ENCODE measurements at regions not wholly inside any gene's neighbourhood (a gene's known extent, or its start where the extent isn't known, plus 50 kb on each side); places are given as distances from the start of the nearest gene placed in this dataset.

DNA sequence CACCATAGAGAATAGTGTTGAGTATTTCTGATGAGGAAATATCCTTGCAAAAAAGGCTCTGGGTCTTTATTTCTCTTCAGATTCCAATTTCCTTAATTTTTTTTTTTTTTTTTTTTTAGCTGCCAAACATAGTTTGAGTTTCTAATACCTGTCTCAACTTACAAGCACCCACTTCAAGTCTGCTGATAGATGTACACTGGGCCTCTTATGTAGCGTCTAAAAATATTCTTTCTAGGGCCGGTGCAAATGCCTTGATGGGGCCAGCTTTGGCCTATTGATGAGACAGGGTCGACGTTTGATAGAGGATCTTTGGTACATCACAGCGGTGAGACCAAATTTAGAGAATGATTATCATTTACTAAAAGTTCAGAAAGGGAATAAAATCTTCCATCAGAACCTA is 626.4 kb downstream of the LMO4 start:
- SMC1A ChIA-PET (ENCODE audit: uncharacterized antibody, unreplicated experiment) = interaction anchor here (0.7 to 2.8 kb wide), 6 partner anchors 12 to 746 kb away, joined by 3 to 30 read pairs (median 12); no protein-coding TSS in a partner anchor
- no TSS peak for BruUV-seq (replicated peaks)
- RAD21 ChIA-PET (ENCODE audit: unreplicated experiment) = interaction anchor here (0.6 to 2.3 kb wide), 2 partner anchors 509 to 628 kb away, joined by 3 to 26 read pairs; no protein-coding TSS in a partner anchor
- intact Hi-C loops (cut with micrococcal nuclease; ENCODE audit: unreplicated experiment) (no loop called here), in situ Hi-C loops (cut with MboI) (loop anchor here (10.0 kb wide), 2 partner anchors 660 to 820 kb away; no protein-coding TSS in a partner anchor)
- CTCF ChIA-PET = interaction anchor here (0.7 to 4.1 kb wide), 5 partner anchors 10 to 661 kb away, joined by 3 to 70 read pairs (median 13); no protein-coding TSS in a partner anchor
- no peaks in the 10 kb centered on the region for H3K27me3 ChIP-seq (replicated peaks in 1 of 2; ENCODE audit: control insufficient read depth in 2 of 2, insufficient read depth in 2 of 2, low read length in 1 of 2)
- no peak overlapping the region for H3K9ac ChIP-seq (ENCODE audit: control insufficient read depth, insufficient read depth, low read length)
- H3K79me2 ChIP-seq (ENCODE audit: control insufficient read depth, insufficient read depth, low read length) = no peaks in the 10 kb centered on the region
- FAIRE-seq (no peak), ATAC-seq (no peak), DNase-seq (ENCODE audit: low read depth, low spot score) (no peak)
- H3K4me1 ChIP-seq (ENCODE audit: control insufficient read depth, insufficient read depth, low read length) = no peaks in the 10 kb centered on the region
- TF ChIP-seq RCOR1 (conservative IDR thresholded peaks at IDR 0.05; ENCODE audit: low read depth, low read length) (no peak), MEF2B (IDR thresholded peaks at IDR 0.05; ENCODE audit: partially characterized antibody, poor library complexity, severe bottlenecking) (no peak), SREBF1 (IDR thresholded peaks at IDR 0.05; ENCODE audit: low read length) (no peak), RELA (IDR thresholded peaks at IDR 0.05; ENCODE audit: borderline replicate concordance, partially characterized antibody) (no peak), CHD2 (IDR thresholded peaks at IDR 0.05; ENCODE audit: borderline replicate concordance, low read depth, low read length) (no peak), BHLHE40 (IDR thresholded peaks at IDR 0.05; ENCODE audit: borderline replicate concordance in 1 of 2, low read depth in 2 of 2, low read length in 1 of 2) (no peak), YY1 (IDR thresholded peaks at IDR 0.05; ENCODE audit: low read depth, low read length) (no peak), BCL3 (IDR thresholded peaks at IDR 0.05; ENCODE audit: borderline replicate concordance, insufficient read depth, low read depth, low read length, poor library complexity, severe bottlenecking) (no peak), SUZ12 (IDR thresholded peaks at IDR 0.05; ENCODE audit: unreplicated experiment) (no peak), IKZF2 (IDR thresholded peaks at IDR 0.05) (no peak), KAT2A (conservative IDR thresholded peaks at IDR 0.05; ENCODE audit: control insufficient read depth, low read depth, low read length) (no peak), JUNB (IDR thresholded peaks at IDR 0.05) (no peak), POLR2A (IDR thresholded peaks at IDR 0.05; ENCODE audit: low read depth, low read length) (no peak), SMARCA5 (IDR thresholded peaks at IDR 0.05) (no peak), EP300 (IDR thresholded peaks at IDR 0.05; ENCODE audit: borderline replicate concordance in 1 of 2, control insufficient read depth in 1 of 2, low read depth in 2 of 2, low read length in 2 of 2) (no peak), KDM1A (IDR thresholded peaks at IDR 0.05; ENCODE audit: borderline replicate concordance) (no peak)
- no peak overlapping the region for H3K27ac ChIP-seq (ENCODE audit: control insufficient read depth, insufficient read depth)
- no peak overlapping the region for H3K4me3 ChIP-seq
- WGBS (ENCODE audit: insufficient coverage, insufficient replicate concordance, low lambda C conversion rate, missing lambda C conversion rate) = 31% methylated on average over 5 of the region's 5 CpGs
- POLR2A ChIA-PET = interaction anchor here (0.6 kb wide), 2 partner anchors 378 to 663 kb away, joined by 3 to 4 read pairs; no protein-coding TSS in a partner anchor
- H3K9me3 ChIP-seq (replicated peaks; ENCODE audit: control insufficient read depth, insufficient read depth, low read length) = no peaks in the 10 kb centered on the region
- H4K20me1 ChIP-seq (ENCODE audit: control insufficient read depth, insufficient read depth) = no peaks in the 10 kb centered on the region
- H2AFZ ChIP-seq (ENCODE audit: control insufficient read depth, low read depth, low read length) = no peak overlapping the region
- no peaks in the 10 kb centered on the region for H3K36me3 ChIP-seq (ENCODE audit: control insufficient read depth in 2 of 2, insufficient read depth in 2 of 2, low read length in 1 of 2)
- H3K4me2 ChIP-seq (ENCODE audit: control insufficient read depth, insufficient read depth) = no peak overlapping the region

All from GM12878 (cell line).